ENCODE measurements at regions not wholly inside any gene's neighbourhood (a gene's known extent, or its start where the extent isn't known, plus 50 kb on each side); places are given as distances from the start of the nearest gene placed in this dataset.
"Not testable (repeated sequence)": the region's sequence is repeated elsewhere in the genome, so short reads cannot be mapped to it uniquely, and the experiment has no call there.

DNA sequence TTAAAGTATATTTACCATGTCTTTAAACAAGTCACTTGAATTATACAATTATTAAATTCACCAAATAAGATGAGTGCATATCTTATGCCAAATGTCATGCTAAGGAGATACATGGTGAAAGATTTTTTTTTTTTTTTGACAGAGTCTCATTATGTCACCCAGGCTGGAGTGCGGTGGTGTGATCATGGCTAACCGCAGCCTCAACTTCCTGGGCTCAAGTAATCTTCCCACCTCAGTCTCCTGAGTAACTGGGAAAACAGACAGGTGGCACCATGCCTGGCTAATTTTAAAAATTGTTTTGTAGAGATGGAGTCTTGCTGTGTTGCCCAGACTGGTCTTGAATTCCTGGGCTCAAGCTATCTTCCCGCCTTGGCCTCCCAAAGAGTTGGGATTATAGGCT, 149.0 kb upstream of the GOT2 start:
- H3K27me3 ChIP-seq, result no peaks in the 10 kb centered on the region
- H3K27ac ChIP-seq, result no peak overlapping the region
- no peak for DNase-seq

DNA sequence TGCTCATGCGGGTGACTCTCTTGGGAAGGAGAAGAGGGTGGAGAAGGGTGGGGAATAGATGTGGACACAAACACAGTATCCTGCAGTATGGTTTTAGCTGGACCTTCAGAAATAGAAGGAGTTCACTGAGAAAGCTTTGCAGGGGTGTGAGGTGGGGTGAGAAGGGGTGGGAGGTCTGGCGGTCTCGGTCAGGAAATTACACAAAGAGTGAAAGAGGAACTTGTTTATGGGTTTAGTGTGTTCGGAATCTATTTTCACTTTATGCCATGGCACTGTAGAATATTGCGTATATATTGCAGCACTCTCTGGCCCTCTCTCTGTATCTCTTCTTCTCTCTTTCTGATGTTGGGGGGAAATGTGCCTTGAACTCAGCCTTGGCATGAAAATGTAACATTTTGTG, 148.2 kb upstream of the GOT2 start:
- no peaks in the 10 kb centered on the region for H3K4me1 ChIP-seq
- no peak for DNase-seq
- H3K4me3 ChIP-seq, result no peak overlapping the region
- TF ChIP-seq, protein P1, sequence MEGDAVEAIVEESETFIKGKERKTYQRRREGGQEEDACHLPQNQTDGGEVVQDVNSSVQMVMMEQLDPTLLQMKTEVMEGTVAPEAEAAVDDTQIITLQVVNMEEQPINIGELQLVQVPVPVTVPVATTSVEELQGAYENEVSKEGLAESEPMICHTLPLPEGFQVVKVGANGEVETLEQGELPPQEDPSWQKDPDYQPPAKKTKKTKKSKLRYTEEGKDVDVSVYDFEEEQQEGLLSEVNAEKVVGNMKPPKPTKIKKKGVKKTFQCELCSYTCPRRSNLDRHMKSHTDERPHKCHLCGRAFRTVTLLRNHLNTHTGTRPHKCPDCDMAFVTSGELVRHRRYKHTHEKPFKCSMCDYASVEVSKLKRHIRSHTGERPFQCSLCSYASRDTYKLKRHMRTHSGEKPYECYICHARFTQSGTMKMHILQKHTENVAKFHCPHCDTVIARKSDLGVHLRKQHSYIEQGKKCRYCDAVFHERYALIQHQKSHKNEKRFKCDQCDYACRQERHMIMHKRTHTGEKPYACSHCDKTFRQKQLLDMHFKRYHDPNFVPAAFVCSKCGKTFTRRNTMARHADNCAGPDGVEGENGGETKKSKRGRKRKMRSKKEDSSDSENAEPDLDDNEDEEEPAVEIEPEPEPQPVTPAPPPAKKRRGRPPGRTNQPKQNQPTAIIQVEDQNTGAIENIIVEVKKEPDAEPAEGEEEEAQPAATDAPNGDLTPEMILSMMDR (IDR thresholded peaks at IDR 0.05), result no peak
- no peak for TF ChIP-seq POLR2A (IDR thresholded peaks at IDR 0.05)
- no peaks in the 10 kb centered on the region for H3K9me3 ChIP-seq
- WGBS, 2 donors, result 81 to 86% methylated on average over 5 of the region's 5 CpGs
- no peak overlapping the region for H3K27ac ChIP-seq
- no peaks in the 10 kb centered on the region for H3K36me3 ChIP-seq (ENCODE audit: low read depth, missing control alignments)
- intact Hi-C loops (cut with DNase I; ENCODE audit: low total_unique reads), result no loop called here
- H3K27me3 ChIP-seq, result no peaks in the 10 kb centered on the region

More for the DNA sequence above, 149.0 kb upstream of the GOT2 start:
- Histone ChIP-seq H3K4me3 (no peak overlapping the region), H3K4me1 (no peaks in the 10 kb centered on the region), H3K9me3 (no peaks in the 10 kb centered on the region), H3K36me3 (ENCODE audit: low read depth, missing control alignments) (no peaks in the 10 kb centered on the region)
- 88 to 95% methylated on average over 3 of the region's 3 CpGs for WGBS, 2 donors
- intact Hi-C loops (cut with DNase I; ENCODE audit: low total_unique reads), result no loop called here
- TF ChIP-seq, protein P1 (IDR thresholded peaks at IDR 0.05), result no peak
- no peak for TF ChIP-seq POLR2A (IDR thresholded peaks at IDR 0.05)

DNA sequence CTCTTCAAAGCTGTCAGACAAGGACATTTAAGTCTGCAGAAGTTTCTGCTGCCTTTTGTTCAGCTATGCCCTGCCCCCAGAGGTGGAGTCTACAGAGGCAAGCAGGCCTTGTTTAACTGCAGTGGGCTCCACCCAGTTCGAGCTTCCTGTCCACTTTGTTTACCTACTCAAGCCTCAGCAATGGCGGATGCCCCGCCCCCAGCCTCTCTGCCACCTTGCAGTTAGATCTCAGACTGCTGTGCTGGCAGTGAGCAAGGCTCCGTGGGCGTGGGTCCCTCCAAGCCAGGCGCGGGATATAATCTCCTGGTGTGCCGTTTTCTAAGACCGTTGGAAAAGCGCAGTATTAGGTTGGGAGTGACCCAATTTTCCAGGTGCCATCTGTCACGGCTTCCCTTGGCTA, 144.5 kb upstream of the GOT2 start:
- H3K4me1 ChIP-seq; H3K27ac ChIP-seq; H3K4me3 ChIP-seq; H3K9me3 ChIP-seq; DNase-seq; H3K36me3 ChIP-seq (ENCODE audit: low read depth, missing control alignments); H3K27me3 ChIP-seq; intact Hi-C loops (cut with DNase I; ENCODE audit: low total_unique reads): not testable (repeated sequence)
- 94 to 99% methylated on average over 11 of the region's 11 CpGs for WGBS, 2 donors

DNA sequence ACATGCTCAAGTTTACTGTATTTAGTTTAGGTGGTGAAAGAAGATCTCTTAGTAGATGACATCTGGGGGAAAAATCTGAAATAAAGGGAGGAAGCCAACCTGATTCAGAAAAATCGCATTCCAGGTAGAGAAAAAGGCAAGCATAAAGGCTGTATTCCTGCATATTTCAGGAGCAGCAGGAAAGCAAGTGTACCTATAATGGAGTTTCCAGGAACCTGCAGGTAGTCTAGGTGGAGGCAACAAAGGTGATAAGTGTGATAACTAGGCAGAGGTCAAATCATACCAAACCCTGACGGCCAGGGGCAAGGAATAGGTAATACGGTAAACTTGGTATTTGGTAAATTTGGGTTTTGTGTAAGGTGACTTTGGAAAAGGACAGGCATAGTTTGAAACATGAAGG, 132.8 kb upstream of the GOT2 start:
- Histone ChIP-seq H3K27ac (no peak overlapping the region), H3K4me3 (no peak overlapping the region), H3K27me3 (no peaks in the 10 kb centered on the region), H3K36me3 (ENCODE audit: low read depth, missing control alignments) (no peaks in the 10 kb centered on the region), H3K4me1 (no peaks in the 10 kb centered on the region), H3K9me3 (no peaks in the 10 kb centered on the region)
- intact Hi-C loops (cut with DNase I; ENCODE audit: low total_unique reads), result no loop called here
- TF ChIP-seq, protein P1 (IDR thresholded peaks at IDR 0.05), result no peak
- TF ChIP-seq POLR2A (IDR thresholded peaks at IDR 0.05), result no peak
- 78 to 91% methylated on average over 3 of the region's 3 CpGs for WGBS, 2 donors
- no peak for DNase-seq

DNA sequence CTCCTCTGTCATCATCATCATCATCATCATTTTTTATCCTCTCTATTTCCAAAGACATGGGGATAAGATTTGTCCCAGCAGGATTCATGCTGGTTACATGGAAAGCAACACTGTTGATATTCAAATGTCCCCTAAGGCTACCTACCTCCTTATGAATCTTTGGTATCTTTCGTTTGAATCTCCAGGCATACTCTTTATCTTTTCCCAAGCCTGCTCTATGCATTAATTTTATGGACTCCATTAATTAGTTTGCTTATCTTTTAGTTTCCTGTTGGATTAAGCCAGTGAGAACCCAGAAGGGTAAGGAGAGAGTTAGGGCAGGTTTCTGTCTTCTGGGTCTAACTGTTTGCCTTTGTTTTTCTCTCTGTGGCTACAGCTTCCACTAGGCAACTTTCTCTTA, 129.6 kb upstream of the GOT2 start:
- intact Hi-C loops (cut with DNase I; ENCODE audit: low total_unique reads), result no loop called here
- no peak overlapping the region for H3K27ac ChIP-seq
- no peak for DNase-seq
- H3K27me3 ChIP-seq, result no peaks in the 10 kb centered on the region
- TF ChIP-seq, protein P1 (IDR thresholded peaks at IDR 0.05), result no peak
- no peak for TF ChIP-seq POLR2A (IDR thresholded peaks at IDR 0.05)
- H3K9me3 ChIP-seq, result no peaks in the 10 kb centered on the region
- 65 to 83% methylated on average over 1 of the region's 1 CpG for WGBS, 2 donors
- no peaks in the 10 kb centered on the region for H3K4me1 ChIP-seq
- no peak overlapping the region for H3K4me3 ChIP-seq
- no peaks in the 10 kb centered on the region for H3K36me3 ChIP-seq (ENCODE audit: low read depth, missing control alignments)

All from testis (tissue), 2 donors.